ENCODE measurements at regions not wholly inside any gene's neighbourhood (a gene's known extent, or its start where the extent isn't known, plus 50 kb on each side); places are given as distances from the start of the nearest gene placed in this dataset.

DNA sequence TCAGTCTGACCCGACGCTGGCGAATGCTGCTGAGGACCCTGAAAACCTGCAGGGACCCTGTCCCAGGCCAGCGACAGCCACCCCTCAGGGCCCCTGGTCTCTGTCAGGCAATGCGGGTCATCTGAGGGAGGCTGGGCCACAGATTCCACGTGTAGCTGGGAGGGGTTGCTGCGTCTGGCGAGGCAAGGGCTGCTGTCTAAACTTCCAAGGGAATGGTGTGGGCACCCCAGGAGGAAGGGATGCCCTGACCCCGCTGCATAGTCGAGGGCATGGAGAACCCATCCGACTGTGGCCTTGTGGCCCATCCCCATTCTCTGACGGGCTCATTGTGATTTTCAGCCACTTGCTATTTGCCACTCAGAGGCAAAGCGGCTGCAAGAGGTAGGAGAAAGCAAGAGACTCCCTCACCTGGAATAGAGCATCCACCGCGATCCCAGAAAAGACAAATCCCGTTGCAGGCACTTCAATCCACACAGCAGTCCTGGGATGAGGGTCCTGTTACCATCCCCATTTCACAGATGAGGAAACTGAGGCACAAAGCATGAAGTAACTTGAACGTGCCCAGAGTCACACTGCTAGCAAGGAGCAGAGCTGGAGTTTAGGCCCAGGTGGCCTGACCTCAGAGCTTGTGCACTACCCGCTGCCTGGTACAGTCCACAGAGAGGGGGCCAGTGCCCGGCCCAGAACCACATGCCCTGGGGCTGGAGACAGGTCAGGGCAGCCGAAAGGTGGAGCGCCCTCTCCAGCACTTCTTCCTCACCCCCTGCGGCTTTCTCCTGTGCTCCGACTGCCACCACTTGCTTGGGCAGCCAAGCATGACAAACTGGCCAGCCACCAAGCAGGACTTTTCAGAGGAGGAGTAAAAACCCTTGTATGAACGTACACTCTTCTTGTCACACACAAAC is 163.8 kb upstream of the KLF14 start:
- no peak for DNase-seq

DNA sequence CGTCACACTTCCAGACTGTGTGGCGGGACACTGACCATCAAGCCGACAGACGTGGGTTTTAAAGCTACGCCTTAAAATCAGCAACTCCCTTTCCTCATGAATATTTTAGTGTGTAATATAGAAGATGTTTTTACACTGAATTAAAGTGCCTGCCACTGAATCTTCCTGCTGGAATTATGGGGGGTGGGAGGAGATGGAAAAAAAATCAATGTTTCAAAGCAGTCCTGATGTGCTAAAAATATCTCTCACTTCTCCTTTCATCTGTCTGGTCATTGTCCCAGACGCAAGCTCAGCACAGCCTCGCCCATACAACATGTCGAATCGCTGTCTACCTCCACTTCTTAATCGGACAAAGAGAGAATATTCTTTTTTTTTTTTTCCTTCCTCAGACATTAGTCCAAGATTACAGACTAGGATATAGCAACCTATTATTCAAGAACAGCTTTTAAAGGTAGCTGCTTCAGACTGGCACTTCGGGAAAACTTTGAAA is 165.1 kb upstream of the KLF14 start:
- no peak for DNase-seq

DNA sequence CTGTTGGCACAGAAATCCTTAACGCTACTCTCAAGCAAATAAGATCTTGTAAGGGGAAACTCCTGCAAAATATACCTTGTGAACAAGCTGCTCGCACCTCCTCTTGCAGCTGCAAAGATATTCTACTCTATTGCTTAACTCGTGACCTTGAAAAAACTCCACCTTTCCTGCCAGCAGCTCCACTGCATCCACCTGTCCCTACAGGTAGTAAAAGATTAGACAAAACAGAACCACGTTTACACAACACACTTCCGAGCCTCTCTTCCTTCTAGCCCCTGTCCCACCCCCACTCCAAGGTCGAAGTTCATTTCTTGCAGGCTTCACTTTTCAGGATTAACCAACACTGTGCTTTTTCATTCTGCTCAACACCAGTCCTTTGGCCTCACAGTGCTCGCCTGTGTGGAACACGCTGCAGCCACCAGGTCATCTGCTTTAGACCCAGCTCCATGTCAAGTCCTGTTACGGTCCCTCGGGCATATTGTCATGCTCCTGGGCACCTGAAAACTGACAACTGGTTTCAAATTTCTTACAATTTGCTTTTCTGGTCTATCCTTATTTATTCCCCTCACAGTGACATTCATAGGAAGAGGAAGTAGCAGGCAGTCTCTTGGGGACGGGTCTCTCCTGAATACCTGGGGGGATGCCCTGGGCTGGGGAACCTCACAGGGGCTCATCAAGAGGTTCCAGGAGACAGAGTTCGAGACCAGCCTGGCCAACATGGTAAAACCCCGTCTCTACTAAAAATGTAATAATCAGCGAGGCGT is 165.8 kb upstream of the KLF14 start:
- DNase-seq = no peak

DNA sequence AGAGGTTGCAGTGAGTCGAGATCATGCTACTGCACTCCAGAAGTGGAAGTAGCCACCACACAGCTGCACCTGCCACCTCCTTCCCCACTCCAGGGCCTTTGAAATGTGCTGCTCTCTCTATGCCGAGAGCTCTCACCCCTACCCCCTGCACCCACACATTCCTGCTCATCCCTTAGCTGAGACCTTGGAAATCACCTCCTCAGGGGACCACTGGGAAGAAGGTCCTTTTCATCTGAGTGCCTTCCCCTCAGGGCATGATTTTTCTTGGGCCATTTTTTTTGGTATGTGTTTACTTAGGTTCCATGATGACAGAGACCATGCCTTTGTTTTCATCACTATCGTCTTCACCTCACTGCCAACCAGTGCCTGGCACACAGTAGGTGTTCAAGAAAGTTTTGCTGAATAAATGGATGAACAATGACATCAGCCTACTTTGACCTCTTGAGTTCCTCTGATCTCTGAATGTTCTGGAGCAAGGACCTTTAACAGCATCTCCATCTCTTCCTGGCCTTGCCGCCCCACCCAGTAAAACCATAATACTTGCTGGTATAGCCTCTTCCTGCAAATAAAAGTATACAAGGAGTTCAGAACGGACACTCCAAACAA is 166.6 kb upstream of the KLF14 start:
- no peak for DNase-seq

DNA sequence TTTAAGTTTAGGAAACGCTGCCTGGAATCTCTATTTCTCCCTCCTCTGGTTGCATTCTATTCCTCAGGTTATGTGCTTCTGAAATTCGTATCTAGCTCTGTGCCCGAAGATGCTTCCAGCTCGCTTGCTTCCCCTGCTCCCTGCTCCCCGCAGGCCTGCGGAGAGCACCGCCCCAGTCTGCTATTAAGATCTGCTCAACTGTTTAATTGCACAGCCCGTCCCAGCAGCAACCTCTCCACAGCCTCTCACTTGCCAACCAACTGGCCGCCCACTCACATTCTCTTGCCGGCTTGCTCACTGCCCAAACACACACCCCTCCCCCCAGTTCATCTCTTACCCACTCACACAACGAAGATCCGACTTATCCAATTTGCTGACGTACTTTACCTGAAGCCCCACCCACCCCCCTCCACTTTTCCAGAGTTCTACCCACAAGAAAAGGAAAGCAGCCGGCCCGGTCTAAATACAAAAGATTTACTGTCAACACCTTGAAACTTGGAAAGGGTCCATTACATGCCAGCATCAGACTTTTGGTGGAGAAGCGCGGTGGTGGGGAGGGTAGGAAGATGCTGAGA is 167.3 kb upstream of the KLF14 start:
- DNase-seq = no peak

DNA sequence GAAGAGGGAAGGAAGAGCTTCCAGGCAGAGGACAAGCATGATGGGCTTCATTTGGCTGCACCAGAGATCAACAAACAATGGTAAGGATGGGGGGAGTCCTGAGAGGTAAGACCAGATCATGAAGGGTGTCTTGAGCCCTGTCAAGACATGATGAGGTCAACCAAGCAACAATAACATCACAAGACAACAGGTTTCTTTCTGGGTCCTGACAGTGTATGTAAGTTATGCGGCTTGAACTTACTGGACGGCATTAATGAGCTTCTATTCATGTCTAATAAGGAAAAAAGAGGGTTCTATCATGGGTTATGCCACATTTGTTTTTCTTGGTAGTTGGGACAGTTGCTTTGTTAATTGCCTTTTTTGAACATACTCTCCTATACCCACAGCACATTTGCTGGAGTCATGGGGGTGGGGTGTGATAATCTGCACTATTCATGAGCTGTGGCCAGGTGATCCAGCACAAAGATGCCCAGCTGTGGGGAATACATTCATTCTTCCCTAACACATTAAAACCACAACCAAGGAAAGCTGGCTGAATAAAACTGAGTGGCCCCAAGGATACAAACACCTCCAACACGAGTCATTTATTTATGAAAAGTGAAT is 168.8 kb upstream of the KLF14 start:
- no peak for DNase-seq

DNA sequence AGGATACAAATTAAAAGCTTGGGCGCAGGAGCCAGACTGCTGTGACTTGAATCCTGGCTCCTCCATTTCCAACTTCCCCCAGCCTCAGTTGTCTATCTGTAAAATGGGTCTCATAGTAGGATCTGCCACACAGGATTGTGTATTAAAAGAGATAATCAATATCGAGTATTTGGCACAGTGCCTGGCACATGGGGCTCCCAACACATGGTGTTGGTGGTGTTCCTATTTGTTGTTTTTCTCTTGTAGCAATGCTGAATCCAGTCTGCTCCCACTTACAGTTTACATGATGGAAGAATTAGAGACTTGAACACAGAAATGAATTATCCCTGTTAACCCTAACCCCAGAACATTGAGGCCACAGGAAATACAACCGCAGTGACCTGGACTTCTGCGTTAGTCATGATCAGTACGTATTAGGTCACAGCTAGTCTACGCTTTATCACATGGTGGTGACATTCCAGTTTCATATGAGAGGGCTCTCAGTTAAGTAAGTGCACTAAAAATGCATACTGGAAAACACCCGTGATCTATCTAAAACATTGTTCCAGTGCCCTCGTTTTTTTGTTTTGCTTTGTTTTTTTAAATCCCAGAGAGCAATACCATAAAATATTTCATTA is 169.5 kb upstream of the KLF14 start:
- no peak for DNase-seq

DNA sequence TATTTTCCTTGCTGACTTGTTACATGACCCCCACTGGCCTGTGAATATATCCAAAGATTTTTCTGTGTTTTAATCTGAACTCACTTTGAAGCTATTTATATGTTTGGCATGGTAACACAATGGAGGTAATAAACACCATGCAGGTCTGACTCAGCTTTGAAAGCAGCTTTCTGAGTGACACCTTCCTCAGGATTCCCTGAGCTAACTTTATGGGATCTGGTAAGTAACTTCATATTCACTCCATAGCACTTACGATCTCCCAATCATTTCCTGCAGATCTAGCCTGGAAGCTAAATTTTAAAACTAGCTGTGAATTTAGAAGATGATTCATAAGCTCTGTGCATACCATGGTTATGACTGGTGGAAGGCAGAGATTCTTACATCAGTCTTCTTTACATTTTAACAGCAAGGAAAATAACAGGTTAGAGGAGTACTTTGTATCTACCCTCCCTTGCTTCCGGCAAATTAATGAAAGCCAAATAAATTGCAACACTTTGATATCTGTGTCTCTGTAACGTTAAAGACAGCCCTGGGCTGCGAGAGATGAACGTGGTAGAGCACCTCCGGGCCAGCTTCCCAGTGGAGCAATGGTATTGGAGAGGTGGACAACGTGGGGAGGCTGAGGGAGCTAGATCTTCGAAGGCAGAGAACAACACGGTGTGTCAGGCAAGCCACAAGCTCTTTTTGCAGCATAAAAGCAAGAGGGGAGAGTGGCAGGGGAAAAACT is 170.2 kb upstream of the KLF14 start:
- no peak for DNase-seq

DNA sequence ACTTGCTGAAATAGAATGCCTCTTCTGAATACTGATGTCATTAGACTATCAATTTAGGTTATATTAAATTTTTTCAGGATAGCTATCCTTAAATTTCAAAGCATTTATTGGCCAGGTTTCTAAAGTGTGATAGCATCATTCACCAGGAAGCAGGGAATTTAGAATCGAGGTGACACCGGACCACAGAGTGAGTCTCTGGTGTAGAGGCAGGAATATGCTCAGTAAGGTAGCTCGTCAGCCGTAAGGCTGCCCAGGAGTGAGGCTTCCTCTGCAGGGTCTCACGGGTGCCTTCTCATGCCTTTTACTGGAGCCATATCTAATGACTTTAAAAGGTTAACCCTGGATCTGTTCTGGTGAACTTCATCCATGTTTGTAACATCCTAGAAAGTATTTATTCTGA is 170.8 kb upstream of the KLF14 start:
- no peak for DNase-seq

DNA sequence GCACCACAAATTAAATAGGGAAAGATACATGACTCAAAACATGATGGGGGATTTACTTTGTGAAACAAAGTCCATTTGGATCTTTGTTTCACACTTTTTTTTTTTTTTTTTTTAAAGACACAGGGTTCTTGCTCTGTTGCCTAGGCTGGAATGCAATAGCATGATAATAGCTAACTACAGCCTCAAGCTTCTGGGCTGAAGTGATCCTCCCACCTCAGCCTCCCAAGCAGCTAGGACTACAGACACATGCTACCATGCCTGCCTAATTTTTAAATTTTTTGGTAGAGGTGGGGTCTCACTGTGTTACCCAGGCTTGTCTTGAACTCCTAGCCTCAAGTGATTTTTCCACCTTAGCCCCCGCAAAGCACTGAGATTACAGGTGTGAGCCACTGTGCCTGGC is 172.6 kb upstream of the KLF14 start:
- no peak for DNase-seq

DNA sequence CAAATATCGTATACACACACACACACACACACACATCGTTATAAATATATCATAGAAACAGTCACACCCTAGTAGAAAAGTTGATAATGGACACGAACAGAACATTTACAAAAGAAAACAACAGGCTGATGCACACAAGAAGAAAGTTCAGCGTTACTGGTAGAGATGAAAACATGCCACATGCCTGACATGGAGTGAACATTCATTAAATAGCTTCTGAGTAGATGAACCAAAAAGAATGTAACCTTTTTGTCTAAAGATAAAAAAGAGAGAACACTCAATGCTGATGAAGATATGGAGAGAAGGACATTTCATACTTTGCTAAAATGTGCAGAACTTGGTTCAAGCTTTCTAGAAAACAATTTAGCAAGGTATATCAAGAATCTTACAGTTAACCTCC is 173.4 kb upstream of the KLF14 start:
- no peak for DNase-seq

DNA sequence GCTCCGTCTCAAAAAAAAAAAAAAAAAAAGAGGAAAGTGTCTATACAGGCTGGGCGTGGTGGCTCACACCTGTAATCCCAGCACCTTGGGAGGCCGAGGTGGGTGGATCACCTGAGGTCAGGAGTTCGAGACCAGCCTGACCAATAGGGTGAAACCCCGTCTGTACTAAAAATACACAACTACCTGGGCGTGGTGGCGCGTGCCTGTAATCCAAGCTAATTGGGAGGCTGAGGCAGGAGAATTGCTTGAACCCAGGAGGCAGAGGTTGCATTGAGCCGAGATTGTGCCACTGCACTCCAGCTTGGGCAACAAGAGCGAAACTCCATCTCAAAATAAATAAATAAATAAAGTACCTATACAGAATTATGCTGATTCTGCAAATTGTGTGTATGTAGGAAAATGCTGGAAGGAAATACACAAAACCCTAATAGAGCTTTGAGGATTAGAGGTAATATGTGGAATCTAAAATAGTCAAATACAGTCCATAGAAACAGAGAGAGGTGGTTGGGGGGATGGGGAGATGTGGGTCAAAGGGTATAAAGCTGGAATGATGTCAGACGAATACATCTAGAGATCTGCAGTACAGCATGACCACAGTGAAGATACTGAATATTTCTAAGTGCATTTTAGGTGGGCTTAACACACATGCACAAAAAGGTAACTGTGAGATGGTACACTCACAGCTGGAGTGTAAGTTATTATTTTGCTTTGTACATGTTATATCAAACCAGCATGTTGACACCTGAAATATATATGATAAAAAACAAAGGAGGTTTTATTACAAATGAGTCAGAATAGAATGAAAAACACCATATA is 174.5 kb upstream of the KLF14 start:
- no peak for DNase-seq

DNA sequence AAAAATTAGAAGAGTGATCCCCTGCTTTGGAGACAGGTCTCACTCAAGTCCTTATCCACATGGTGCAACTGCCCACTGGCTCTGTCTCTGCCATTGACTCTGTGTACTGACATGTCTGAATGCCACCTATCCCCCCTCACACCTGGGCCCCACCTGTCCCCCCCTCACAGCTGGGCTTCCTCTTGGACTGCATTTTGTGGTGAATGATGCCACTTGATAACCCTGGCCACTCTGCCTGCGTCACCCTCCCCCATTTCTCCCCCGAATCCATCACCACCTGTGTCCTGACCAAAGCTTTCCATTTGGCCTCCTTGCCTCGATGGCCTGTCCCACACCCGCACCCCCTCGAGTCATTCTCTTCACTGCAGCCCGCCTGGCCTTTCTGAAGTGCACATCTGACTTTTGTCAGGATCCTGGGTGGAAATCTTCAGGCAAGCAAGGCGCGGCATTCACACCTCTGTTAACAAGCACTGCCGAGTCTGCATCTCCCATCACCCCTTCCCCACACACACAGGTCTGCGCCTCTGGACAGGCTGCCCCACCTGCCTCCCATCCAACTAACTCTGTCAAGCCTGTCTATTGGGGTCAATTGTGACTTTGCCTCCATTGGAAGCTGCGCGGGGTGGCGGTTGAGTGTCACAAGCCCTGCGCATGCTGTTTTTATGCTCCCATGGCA is 175.3 kb upstream of the KLF14 start:
- no peak for DNase-seq

DNA sequence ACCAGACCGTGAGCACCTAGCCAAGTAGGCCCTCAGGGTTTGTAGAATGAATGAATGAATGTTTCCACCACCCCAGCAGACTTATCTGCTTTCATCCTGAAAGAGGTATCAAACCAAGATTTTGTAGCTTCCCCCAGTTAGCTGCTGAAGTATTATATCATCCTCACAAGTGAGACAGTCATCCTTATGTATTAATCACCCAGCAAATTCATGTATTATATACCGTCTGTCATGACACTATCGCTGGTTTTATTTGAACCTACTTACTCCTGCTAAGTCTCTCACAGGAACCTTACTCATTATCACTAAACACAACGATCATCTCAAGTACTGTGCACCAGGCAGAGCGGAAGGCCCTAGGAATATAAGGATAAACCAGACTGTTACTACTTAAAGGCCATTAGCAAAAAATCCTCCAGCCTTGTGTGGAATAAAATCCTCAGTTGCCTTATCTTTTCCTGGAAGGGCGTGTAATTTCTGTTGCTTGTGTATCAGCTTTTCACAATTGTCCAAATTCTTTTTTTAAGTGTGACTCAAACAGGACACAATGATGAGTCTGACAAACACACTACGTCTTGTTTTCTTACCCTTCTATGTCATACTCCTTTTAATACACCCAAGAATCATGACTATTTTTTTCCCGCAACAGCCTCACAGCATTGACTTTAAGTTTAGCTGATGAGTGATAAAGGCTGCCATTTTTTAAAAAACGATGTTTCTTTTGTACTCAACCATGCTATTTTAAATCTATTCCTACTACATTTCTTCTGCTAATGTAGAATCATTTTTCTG is 176.1 kb upstream of the KLF14 start:
- no peak for DNase-seq

DNA sequence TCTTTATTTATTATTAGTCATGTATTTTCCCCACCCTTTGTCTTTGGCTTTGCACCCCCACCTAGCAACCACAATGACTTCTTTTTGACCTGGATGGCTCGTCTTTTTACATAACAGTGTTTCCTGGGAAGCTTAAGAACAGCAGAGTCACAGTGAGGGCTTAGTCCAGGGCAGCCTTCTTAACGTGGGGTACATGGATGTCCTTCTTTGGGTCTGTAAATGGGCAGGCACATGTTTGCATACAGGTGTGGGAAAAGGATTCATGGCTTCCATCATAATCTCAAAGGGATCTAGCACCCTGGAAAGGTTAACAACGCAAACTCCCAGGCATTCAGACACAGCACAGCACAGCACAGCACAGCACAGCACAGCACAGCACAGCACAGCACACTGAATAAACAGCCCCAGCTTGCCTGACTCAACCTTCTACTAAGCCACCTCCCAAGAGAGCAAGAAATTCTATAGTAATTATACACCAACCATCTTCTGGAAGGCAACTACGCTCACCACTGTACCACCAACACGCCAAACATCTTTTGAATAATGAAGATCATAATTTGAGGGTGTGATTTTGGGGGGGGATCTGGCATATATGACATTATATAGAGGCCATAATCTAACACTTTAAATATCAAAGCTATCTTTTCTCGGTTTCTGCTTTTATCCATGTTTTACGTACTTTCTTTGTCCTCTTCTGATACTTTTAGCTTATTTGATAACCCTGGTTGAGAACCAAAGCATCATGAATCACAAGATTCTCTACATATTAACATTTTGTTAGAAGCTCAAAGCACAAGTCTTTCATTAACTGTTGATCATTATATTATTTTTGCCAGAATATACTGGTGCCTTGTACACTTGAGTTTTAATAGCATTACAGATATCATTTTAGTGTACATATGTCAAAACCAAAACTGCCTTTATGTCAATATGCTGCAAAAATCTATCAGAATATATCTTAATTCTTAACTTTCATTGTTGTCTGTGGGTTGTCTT is 177.2 kb upstream of the KLF14 start:
- no peak for DNase-seq

DNA sequence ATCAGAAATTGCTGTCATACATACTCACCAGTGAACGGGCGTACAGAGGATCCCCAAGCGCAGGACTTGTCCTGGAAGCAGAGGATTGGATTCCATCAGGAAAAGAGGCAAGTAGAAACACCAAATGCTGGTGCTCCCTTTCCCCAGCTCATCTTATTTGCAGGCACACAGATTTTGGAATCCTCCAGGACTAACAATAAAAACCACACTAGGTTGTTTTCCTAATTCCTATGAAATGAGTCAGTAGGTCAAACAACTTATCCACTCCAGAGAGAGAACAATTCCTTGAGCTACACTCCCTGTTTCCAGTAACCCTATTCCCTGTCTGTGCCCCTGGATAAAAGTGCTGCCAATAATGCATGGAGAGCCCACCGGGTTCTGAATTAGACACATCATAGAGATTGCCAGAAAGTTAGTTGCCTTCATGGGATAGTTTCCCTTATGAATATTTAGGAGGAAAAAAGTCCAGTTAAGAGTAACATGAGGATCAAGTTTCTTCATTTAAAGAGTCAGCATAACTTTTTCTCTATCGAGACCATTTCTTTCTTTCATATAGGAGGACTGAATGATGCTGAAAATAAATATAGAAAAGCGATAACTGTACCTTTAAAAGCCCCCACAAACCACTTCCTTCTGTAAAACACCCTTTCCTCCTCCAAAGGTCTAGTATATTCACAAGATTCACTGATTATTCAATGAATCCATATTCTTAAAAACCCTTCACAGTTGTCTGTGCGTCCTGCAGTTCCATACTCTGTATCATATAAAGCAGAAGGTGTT is 178.3 kb upstream of the KLF14 start:
- DNase-seq = no peak

Data from NCI-H146 (cell line).